Ishikawa (cell line): ENCODE measurements at regions not wholly inside any gene's neighbourhood (a gene's known extent, or its start where the extent isn't known, plus 50 kb on each side); places are given as distances from the start of the nearest gene placed in this dataset.
A peak's percentile ranks its signal among the peaks of the same experiment; 100 is the strongest.

Experiments used
- CEBPB ChIP-seq: IDR thresholded peaks from 2 replicates; pipeline ENCODE4 v1.6.1; 2012
- CREB1 ChIP-seq: IDR thresholded peaks from 2 replicates; pipeline ENCODE4 v1.6.1; 2012; ENCODE audit warnings: low read depth
- EGR1 ChIP-seq: IDR thresholded peaks from 2 replicates; pipeline ENCODE4 v1.6.1; 2012
- EP300 ChIP-seq: IDR thresholded peaks from 2 replicates; pipeline ENCODE4 v1.6.1; 2012; ENCODE audit warnings: borderline replicate concordance
- FOXM1 ChIP-seq: IDR thresholded peaks from 2 replicates; pipeline ENCODE4 v1.6.1; 2012; ENCODE audit warnings: low read depth, borderline replicate concordance
- MAX ChIP-seq: IDR thresholded peaks from 2 replicates; pipeline ENCODE4 v1.6.1; 2012
- NFIC ChIP-seq: IDR thresholded peaks from 2 replicates; pipeline ENCODE4 v1.6.1; 2012
- RAD21 ChIP-seq: IDR thresholded peaks from 2 replicates; pipeline ENCODE4 v1.6.1; 2012; ENCODE audit warnings: low read depth
- REST ChIP-seq: IDR thresholded peaks from 2 replicates; pipeline ENCODE4 v1.6.1; 2012; ENCODE audit warnings: low read depth, mild to moderate bottlenecking
- TAF1 ChIP-seq: IDR thresholded peaks from 2 replicates; pipeline ENCODE4 v1.6.1; 2012; ENCODE audit warnings: low read depth, mild to moderate bottlenecking
- TCF12 ChIP-seq: IDR thresholded peaks from 2 replicates; pipeline ENCODE4 v1.6.1; 2012; ENCODE audit warnings: low read depth
- TEAD4 ChIP-seq: IDR thresholded peaks from 2 replicates; pipeline ENCODE4 v1.6.1; 2012
- USF1 ChIP-seq: IDR thresholded peaks from 2 replicates; pipeline ENCODE4 v1.6.1; 2012
- YY1 ChIP-seq: IDR thresholded peaks from 2 replicates; pipeline ENCODE4 v1.6.1; 2012; ENCODE audit warnings: low read depth
- ZBTB7A ChIP-seq: IDR thresholded peaks from 2 replicates; pipeline ENCODE4 v1.6.1; 2012; ENCODE audit warnings: low read depth

GRCh38 chr11:76276781-76277155, 70.5 kb upstream of the WNT11 start:
- TF ChIP-seq MAX (no peak), REST (no peak), USF1 (no peak), TEAD4 (no peak), CREB1 (no peak), TCF12 (no peak), EP300 (no peak), EGR1 (no peak), YY1 (no peak), NFIC (no peak), RAD21 (no peak)

- TF ChIP-seq ZBTB7A, result no peak
- no peak for TF ChIP-seq MAX
- TF ChIP-seq NFIC, result no peak
- no peak for TF ChIP-seq REST
Observed at GRCh38 chr11:76276046-76276780, 69.9 kb upstream of the WNT11 start.

GRCh38 chr11:76275446-76275845, 69.1 kb upstream of the WNT11 start:
- TF ChIP-seq MAX (no peak), NFIC (no peak), YY1 (no peak), EGR1 (no peak), CREB1 (no peak), ZBTB7A (no peak), EP300 (no peak), TAF1 (no peak)

- TF ChIP-seq TCF12 (no peak), USF1 (no peak), RAD21 (no peak), NFIC (no peak), MAX (no peak), ZBTB7A (no peak), REST (no peak), CREB1 (no peak), FOXM1 (no peak), TEAD4 (no peak), EP300 (no peak), EGR1 (no peak), TAF1 (no peak), YY1 (no peak)
Observed at GRCh38 chr11:76271068-76271467, 64.8 kb upstream of the WNT11 start.

GRCh38 chr11:76270389-76270788, 64.1 kb upstream of the WNT11 start:
- TF ChIP-seq CEBPB (peak; percentile 59; the same call in 1 of the 2 replicates), ZBTB7A (no peak)
